ENCODE measurements at regions not wholly inside any gene's neighbourhood (a gene's known extent, or its start where the extent isn't known, plus 50 kb on each side); places are given as distances from the start of the nearest gene placed in this dataset.

- dilution Hi-C loops (cut with MboI; ENCODE audit: extremely low pct_ligation_motif_present, low sequenced_read_pairs): no loop called here
- Histone ChIP-seq H3K9ac (ENCODE audit: control insufficient read depth, extremely low read depth, insufficient read depth, low read length) (no peak overlapping the region), H3K4me2 (ENCODE audit: control insufficient read depth, extremely low read depth, insufficient read depth, low read depth, low read length) (no peak overlapping the region), H3K79me2 (ENCODE audit: control insufficient read depth, insufficient read depth, low read length) (no peaks in the 10 kb centered on the region), H3K36me3 (ENCODE audit: control insufficient read depth in 2 of 2, extremely low read depth in 1 of 2, insufficient read depth in 2 of 2, low read length in 2 of 2) (no peaks in the 10 kb centered on the region), H3K27me3 (ENCODE audit: control insufficient read depth, extremely low read depth, insufficient read depth, low read length) (no peaks in the 10 kb centered on the region), H3K9me1 (ENCODE audit: control insufficient read depth, extremely low read depth, insufficient read depth, low read length) (no peaks in the 10 kb centered on the region), H4K20me1 (ENCODE audit: control insufficient read depth, extremely low read depth, insufficient read depth, low read length) (no peaks in the 10 kb centered on the region), H3K4me3 (ENCODE audit: control insufficient read depth in 2 of 3, extremely low read depth in 1 of 3, insufficient read depth in 2 of 3, low read depth in 1 of 3, low read length in 3 of 3) (no peak overlapping the region), H3K27ac (ENCODE audit: control insufficient read depth, insufficient read depth, low read length) (no peak overlapping the region), H3K4me1 (ENCODE audit: control insufficient read depth, extremely low read depth, insufficient read depth, low read length) (no peaks in the 10 kb centered on the region), H3K9me3 (ENCODE audit: control insufficient read depth, low read depth, low read length) (peaks cover 18% of the 10 kb centered on the region), H2AFZ (ENCODE audit: control insufficient read depth, low read length) (no peak overlapping the region)
- TF ChIP-seq EZH2 (IDR thresholded peaks at IDR 0.05; ENCODE audit: low read length) (no peak), CTCF (optimal IDR thresholded peaks at IDR 0.05 in 1 of 3, IDR thresholded peaks at IDR 0.05 in 1 of 3, conservative IDR thresholded peaks at IDR 0.05 in 1 of 3; ENCODE audit: extremely low read depth in 1 of 3, insufficient read depth in 2 of 3, low read length in 3 of 3) (no peak)
- FAIRE-seq (no peak), DNase-seq (ENCODE audit: low read depth, low spot score) (no peak)
These were observed 233.6 kb downstream of the GLRX3 start for GRCh38 chr10:130369645-130370381.

- no peak overlapping the region for H3K27ac ChIP-seq (ENCODE audit: control insufficient read depth, insufficient read depth, low read length)
- no peaks in the 10 kb centered on the region for H4K20me1 ChIP-seq (ENCODE audit: control insufficient read depth, extremely low read depth, insufficient read depth, low read length)
- no peak overlapping the region for H3K4me3 ChIP-seq (ENCODE audit: control insufficient read depth in 2 of 3, extremely low read depth in 1 of 3, insufficient read depth in 2 of 3, low read depth in 1 of 3, low read length in 3 of 3)
- H2AFZ ChIP-seq (ENCODE audit: control insufficient read depth, low read length): no peak overlapping the region
- no peak for DNase-seq (ENCODE audit: low read depth, low spot score)
- TF ChIP-seq CTCF (optimal IDR thresholded peaks at IDR 0.05 in 1 of 3, IDR thresholded peaks at IDR 0.05 in 1 of 3, conservative IDR thresholded peaks at IDR 0.05 in 1 of 3; ENCODE audit: extremely low read depth in 1 of 3, insufficient read depth in 2 of 3, low read length in 3 of 3) (no peak), EZH2 (IDR thresholded peaks at IDR 0.05; ENCODE audit: low read length) (no peak)
- no peaks in the 10 kb centered on the region for H3K36me3 ChIP-seq (ENCODE audit: control insufficient read depth in 2 of 2, extremely low read depth in 1 of 2, insufficient read depth in 2 of 2, low read length in 2 of 2)
- H3K27me3 ChIP-seq (ENCODE audit: control insufficient read depth, extremely low read depth, insufficient read depth, low read length): no peaks in the 10 kb centered on the region
- peaks cover 15% of the 10 kb centered on the region for H3K9me3 ChIP-seq (ENCODE audit: control insufficient read depth, low read depth, low read length)
- no peak overlapping the region for H3K9ac ChIP-seq (ENCODE audit: control insufficient read depth, extremely low read depth, insufficient read depth, low read length)
- no peaks in the 10 kb centered on the region for H3K9me1 ChIP-seq (ENCODE audit: control insufficient read depth, extremely low read depth, insufficient read depth, low read length)
- H3K4me1 ChIP-seq (ENCODE audit: control insufficient read depth, extremely low read depth, insufficient read depth, low read length): no peaks in the 10 kb centered on the region
- H3K79me2 ChIP-seq (ENCODE audit: control insufficient read depth, insufficient read depth, low read length): no peaks in the 10 kb centered on the region
- dilution Hi-C loops (cut with MboI; ENCODE audit: extremely low pct_ligation_motif_present, low sequenced_read_pairs): no loop called here
- no peak overlapping the region for H3K4me2 ChIP-seq (ENCODE audit: control insufficient read depth, extremely low read depth, insufficient read depth, low read depth, low read length)
- FAIRE-seq: no peak
These were observed 234.5 kb downstream of the GLRX3 start for GRCh38 chr10:130370721-130371120.
